Stimulated activated CD8-positive, alpha-beta memory T cell treated with anti-CD3 and anti-CD28 coated beads, Interleukin-7, amount 100 ng/mL, for 4 hours (primary cell): ENCODE measurements at regions not wholly inside any gene's neighbourhood (a gene's known extent, or its start where the extent isn't known, plus 50 kb on each side); places are given as distances from the start of the nearest gene placed in this dataset.
"Not testable (repeated sequence)": the region's sequence is repeated elsewhere in the genome, so short reads cannot be mapped to it uniquely, and the experiment has no call there.

ENCODE experiments used
- DNase-seq, 2 donors: peaks; one replicate each; pipeline ENCODE4 v3.0.0-alpha.2; 2020; ENCODE audit warnings: low read depth in 2 of 2

- no peak for DNase-seq
Observed at GRCh38 chr5:36478646-36479317, 127.6 kb upstream of the SLC1A3 start.

- no peak for DNase-seq
Observed at GRCh38 chr5:36481454-36482120, 124.8 kb upstream of the SLC1A3 start.

- DNase-seq: no peak
Observed at GRCh38 chr5:36482812-36483211, 123.6 kb upstream of the SLC1A3 start.

- no peak for DNase-seq
Observed at GRCh38 chr5:36489505-36489904, 116.9 kb upstream of the SLC1A3 start.

GRCh38 chr5:36491856-36492255, 114.5 kb upstream of the SLC1A3 start:
- DNase-seq: no peak

- no peak for DNase-seq
Observed at GRCh38 chr5:36492984-36493654, 113.3 kb upstream of the SLC1A3 start.

GRCh38 chr5:36494028-36494427, 112.4 kb upstream of the SLC1A3 start:
- DNase-seq: no peak

- DNase-seq: no peak
Observed at GRCh38 chr5:36494841-36495601, 111.4 kb upstream of the SLC1A3 start.

GRCh38 chr5:36495611-36496010, 110.8 kb upstream of the SLC1A3 start:
- no peak for DNase-seq

GRCh38 chr5:36496471-36496870, 109.9 kb upstream of the SLC1A3 start:
- no peak for DNase-seq

GRCh38 chr5:36502608-36503007, 103.8 kb upstream of the SLC1A3 start:
- DNase-seq: no peak

GRCh38 chr5:36505021-36505420, 101.4 kb upstream of the SLC1A3 start:
- DNase-seq: no peak

GRCh38 chr5:36507332-36507952, 99.0 kb upstream of the SLC1A3 start:
- peak; percentile 33 to 44 for DNase-seq

GRCh38 chr5:36508331-36508730, 98.1 kb upstream of the SLC1A3 start:
- not testable (repeated sequence) for DNase-seq

GRCh38 chr5:36513647-36514046, 92.8 kb upstream of the SLC1A3 start:
- not testable (repeated sequence) for DNase-seq

- no peak for DNase-seq
Observed at GRCh38 chr5:36519881-36520280, 86.5 kb upstream of the SLC1A3 start.

- no peak for DNase-seq
Observed at GRCh38 chr5:36521219-36521618, 85.2 kb upstream of the SLC1A3 start.

- no peak for DNase-seq
Observed at GRCh38 chr5:36521838-36522745, 84.3 kb upstream of the SLC1A3 start.

- no peak for DNase-seq
Observed at GRCh38 chr5:36522746-36523065, 83.7 kb upstream of the SLC1A3 start.

- no peak for DNase-seq
Observed at GRCh38 chr5:36523450-36523849, 83.0 kb upstream of the SLC1A3 start.

GRCh38 chr5:36523926-36524325, 82.5 kb upstream of the SLC1A3 start:
- DNase-seq: no peak
